GM12872 (cell line): ENCODE measurements at regions not wholly inside any gene's neighbourhood (a gene's known extent, or its start where the extent isn't known, plus 50 kb on each side); places are given as distances from the start of the nearest gene placed in this dataset.

ENCODE experiments used
- TF ChIP-seq, protein P1 (sequence below): IDR thresholded peaks from 3 replicates; pipeline ENCODE4 v1.5.1; 2011; ENCODE audit warnings: low read depth, mild to moderate bottlenecking, low read length, moderate library complexity; ENCODE audit not compliant: insufficient read depth

DNA sequence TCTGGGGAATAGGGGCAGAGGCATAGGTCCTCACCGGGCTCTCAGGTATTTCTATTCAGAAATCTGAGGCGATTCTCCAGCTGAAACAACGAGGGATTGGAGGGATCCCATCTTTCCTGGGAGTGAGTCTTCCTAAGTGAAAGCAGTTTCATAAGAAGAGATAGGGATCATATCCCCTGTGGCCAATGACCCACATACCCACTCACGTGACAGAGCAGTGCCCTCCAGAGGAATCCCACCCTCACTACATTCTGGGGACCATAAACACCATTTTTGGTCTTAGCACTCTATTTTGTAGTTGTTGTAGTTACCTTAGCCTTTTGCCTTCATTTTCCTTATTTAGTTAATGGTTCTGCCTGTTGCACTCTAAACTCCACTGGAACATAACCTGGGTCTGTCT, 121.1 kb downstream of the GPR63 start:
- TF ChIP-seq, protein P1, sequence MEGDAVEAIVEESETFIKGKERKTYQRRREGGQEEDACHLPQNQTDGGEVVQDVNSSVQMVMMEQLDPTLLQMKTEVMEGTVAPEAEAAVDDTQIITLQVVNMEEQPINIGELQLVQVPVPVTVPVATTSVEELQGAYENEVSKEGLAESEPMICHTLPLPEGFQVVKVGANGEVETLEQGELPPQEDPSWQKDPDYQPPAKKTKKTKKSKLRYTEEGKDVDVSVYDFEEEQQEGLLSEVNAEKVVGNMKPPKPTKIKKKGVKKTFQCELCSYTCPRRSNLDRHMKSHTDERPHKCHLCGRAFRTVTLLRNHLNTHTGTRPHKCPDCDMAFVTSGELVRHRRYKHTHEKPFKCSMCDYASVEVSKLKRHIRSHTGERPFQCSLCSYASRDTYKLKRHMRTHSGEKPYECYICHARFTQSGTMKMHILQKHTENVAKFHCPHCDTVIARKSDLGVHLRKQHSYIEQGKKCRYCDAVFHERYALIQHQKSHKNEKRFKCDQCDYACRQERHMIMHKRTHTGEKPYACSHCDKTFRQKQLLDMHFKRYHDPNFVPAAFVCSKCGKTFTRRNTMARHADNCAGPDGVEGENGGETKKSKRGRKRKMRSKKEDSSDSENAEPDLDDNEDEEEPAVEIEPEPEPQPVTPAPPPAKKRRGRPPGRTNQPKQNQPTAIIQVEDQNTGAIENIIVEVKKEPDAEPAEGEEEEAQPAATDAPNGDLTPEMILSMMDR, result peak; percentile 35; the same call in 1 of the 3 replicates

DNA sequence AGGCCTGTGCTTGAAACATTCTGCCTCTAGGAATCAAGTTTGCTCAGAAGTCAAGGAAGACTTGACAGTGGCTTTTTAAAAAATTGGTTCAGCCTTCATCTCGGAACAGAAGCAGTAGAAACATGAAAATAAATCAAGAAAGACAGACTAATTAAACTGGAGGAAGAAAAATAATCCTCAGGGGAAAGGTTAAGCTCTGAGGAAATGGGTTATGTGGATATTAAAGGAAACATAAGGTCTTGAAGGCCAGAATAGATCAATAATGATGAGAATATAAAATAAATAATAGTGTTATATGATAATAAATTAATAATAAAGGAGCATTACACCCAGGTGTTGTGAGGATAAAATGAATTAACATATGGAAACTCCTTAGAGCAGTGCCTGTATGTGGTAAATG, 121.7 kb downstream of the GPR63 start:
- TF ChIP-seq, protein P1, result no peak

DNA sequence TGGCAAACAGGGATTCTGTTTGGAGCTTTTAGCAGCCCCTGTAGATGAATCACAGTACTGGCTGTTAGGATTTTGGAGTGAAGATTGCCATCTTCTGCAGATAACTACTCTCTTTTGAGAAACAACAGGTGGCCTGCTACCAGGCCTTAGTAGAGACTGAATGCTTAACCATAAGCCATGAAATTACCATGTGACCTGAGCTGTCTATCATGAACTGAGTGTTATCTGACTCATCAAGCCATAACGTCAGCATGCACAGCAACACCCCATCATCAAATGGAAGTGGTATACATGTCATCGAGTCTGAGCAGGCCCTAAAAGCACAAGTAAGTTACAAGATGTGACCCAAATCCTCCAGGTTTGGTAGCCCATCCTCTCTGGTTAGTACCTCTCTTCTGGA, 132.6 kb downstream of the GPR63 start:
- TF ChIP-seq, protein P1, result no peak

DNA sequence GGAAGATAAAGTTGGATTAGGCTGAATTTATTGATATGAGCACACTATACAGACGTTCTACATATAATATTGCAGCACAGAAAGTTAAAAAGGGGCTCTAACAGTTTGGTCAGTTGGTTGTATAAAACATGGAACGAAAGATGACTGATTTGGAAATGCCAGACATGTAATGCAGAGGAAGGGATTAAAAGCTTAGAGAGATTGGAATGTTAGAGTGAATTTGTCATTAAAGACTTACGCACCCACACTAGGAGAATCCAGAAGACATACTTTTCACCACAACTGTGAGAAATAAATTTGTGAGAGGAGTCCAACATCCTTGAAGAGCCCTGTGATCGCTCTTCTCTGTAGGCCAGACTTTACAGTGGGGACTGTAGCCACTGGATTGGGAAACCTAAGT, 134.7 kb downstream of the GPR63 start:
- TF ChIP-seq, protein P1, result no peak

DNA sequence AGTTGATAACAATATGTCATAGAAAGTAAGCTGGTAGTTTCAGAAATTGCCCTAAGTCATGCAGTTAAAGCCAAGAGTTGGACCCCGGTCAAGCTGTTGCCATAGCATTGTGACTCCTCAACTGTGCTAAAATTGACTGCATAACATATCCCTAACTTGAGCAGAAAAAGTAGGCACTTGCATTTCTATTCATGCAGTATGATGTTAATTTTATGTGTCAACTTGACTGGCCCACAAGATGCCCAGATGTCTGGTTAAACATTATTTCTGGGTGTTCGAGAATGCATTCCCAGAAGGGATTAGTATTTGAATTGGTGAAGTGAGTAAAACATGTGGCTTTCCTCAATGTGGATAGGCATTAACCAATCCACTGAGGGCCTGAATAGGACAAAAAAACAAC, 136.4 kb downstream of the GPR63 start:
- TF ChIP-seq, protein P1, result no peak

DNA sequence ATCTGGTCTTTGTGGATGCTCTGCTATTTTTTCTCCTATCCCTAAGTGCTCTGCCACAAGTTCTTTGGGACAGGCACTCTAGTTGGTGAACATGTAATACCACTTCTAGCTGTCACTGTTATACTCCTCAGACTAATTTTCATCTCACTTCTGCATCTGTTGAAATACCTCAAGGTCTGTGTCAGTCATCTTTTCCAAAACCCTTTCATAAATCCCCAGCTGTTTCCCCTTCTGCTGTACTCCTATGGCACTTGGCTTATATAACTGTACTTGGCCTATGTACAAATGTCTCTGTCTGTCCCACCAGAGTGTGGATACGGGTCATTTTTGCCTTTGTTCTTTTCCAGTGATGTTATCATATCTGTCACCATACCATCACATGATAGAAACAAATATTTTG, 124.2 kb downstream of the FHL5 start:
- TF ChIP-seq, protein P1, result no peak

DNA sequence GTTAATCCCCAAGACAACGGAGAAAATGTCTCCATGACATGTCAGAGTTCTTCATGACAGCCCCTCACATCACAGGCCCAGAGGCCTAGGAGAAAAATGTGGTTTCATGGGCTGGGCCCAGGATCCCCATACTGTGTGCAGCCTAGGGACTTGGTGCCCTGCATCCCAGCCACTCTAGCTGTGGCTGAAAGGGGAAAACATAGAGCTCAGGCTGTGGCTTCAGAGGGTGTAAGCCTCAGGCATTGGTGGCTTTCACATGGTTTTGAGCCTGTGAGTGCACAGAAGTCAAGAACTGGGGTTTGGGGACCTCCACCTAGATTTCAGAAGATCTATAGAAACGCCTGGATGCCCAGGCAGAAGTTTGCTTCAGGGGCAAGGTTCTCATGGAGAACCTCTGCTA, 122.8 kb downstream of the FHL5 start:
- TF ChIP-seq, protein P1, result no peak
